Liver (tissue), 7 donors: ENCODE measurements at regions not wholly inside any gene's neighbourhood (a gene's known extent, or its start where the extent isn't known, plus 50 kb on each side); places are given as distances from the start of the nearest gene placed in this dataset.

Experiments
- DNase-seq: peaks from one replicate; pipeline ENCODE4 v3.0.0-alpha.2; 2017; ENCODE audit warnings: low spot score
- H3K27ac ChIP-seq, 2 donors: one replicate each; pipeline ENCODE4 v1.7.0; 2013; ENCODE audit warnings: inconsistent platforms in 2 of 2, low read length in 2 of 2, control low read depth in 1 of 2, low read depth in 1 of 2, mild to moderate bottlenecking in 1 of 2
- H3K27me3 ChIP-seq, 4 donors: one replicate each; pipeline versions ENCODE4 v1.6.1 to v1.7.0; 2013; ENCODE audit warnings: low read length in 3 of 4, inconsistent platforms in 1 of 4, mild to moderate bottlenecking in 1 of 4, moderate library complexity in 1 of 4; ENCODE audit not compliant: control insufficient read depth in 4 of 4, insufficient read depth in 4 of 4
- H3K36me3 ChIP-seq, 4 donors: one replicate each; pipeline versions ENCODE4 v1.6.1 to v1.7.0; 2013; ENCODE audit warnings: low read length in 3 of 4, mild to moderate bottlenecking in 3 of 4, low read depth in 1 of 4, moderate library complexity in 1 of 4; ENCODE audit not compliant: control insufficient read depth in 4 of 4, insufficient read depth in 3 of 4
- H3K4me1 ChIP-seq, 4 donors: one replicate each; pipeline versions ENCODE4 v1.6.1 to v1.7.0; 2013; ENCODE audit warnings: low read length in 3 of 4, mild to moderate bottlenecking in 3 of 4, moderate library complexity in 1 of 4; ENCODE audit not compliant: control insufficient read depth in 4 of 4, insufficient read depth in 4 of 4
- H3K4me3 ChIP-seq, 3 donors: one replicate each; pipeline versions ENCODE4 v1.6.1 to v1.7.0; 2013; ENCODE audit warnings: low read length in 3 of 3, control low read depth in 1 of 3, low read depth in 1 of 3, mild to moderate bottlenecking in 1 of 3
- H3K9ac ChIP-seq, 2 donors: one replicate each; pipeline ENCODE4 v1.7.0; 2013; ENCODE audit warnings: low read length in 2 of 2, mild to moderate bottlenecking in 2 of 2, moderate library complexity in 2 of 2, control low read depth in 1 of 2, low read depth in 1 of 2
- H3K9me3 ChIP-seq, 4 donors: one replicate each; pipeline versions ENCODE4 v1.6.1 to v1.7.0; 2013; ENCODE audit warnings: low read length in 3 of 4; ENCODE audit not compliant: control insufficient read depth in 4 of 4
- ATF3 ChIP-seq: IDR thresholded peaks from 2 replicates; pipeline ENCODE4 v1.6.1; 2016; ENCODE audit warnings: antibody characterized with exemption
- EGR1 ChIP-seq, 2 donors: IDR thresholded peaks; 2 replicates each; pipeline ENCODE4 v1.6.1; 2016 to 2018; ENCODE audit warnings: antibody characterized with exemption in 2 of 2, low read depth in 2 of 2
- FOXA1 ChIP-seq: IDR thresholded peaks from 2 replicates; pipeline ENCODE4 v1.6.1; 2016; ENCODE audit warnings: antibody characterized with exemption
- FOXA2 ChIP-seq: IDR thresholded peaks from 2 replicates; pipeline ENCODE4 v1.6.1; 2016; ENCODE audit warnings: antibody characterized with exemption
- GABPA ChIP-seq, 2 donors: IDR thresholded peaks in 1 of 2; conservative IDR thresholded peaks in 1 of 2; 2 replicates each; pipeline ENCODE4 v1.6.1; 2016; ENCODE audit warnings: antibody characterized with exemption in 2 of 2, mild to moderate bottlenecking in 1 of 2, moderate library complexity in 1 of 2
- HNF4A ChIP-seq, 2 donors: conservative IDR thresholded peaks; 2 replicates each; pipeline ENCODE4 v1.6.1; 2016; ENCODE audit warnings: antibody characterized with exemption in 2 of 2, mild to moderate bottlenecking in 2 of 2
- NR2F2 ChIP-seq: IDR thresholded peaks from 2 replicates; pipeline ENCODE4 v1.6.1; 2016; ENCODE audit warnings: antibody characterized with exemption
- RAD21 ChIP-seq, 2 donors: IDR thresholded peaks; 2 replicates each; pipeline ENCODE4 v1.6.1; 2016; ENCODE audit warnings: antibody characterized with exemption in 2 of 2, mild to moderate bottlenecking in 2 of 2
- RXRA ChIP-seq, 2 donors: IDR thresholded peaks; 2 replicates each; pipeline ENCODE4 v1.6.1; 2017 to 2018; ENCODE audit warnings: antibody characterized with exemption in 2 of 2, mild to moderate bottlenecking in 1 of 2
- SP1 ChIP-seq: IDR thresholded peaks from 2 replicates; pipeline ENCODE4 v1.6.1; 2018; ENCODE audit warnings: antibody characterized with exemption, mild to moderate bottlenecking
- TAF1 ChIP-seq: conservative IDR thresholded peaks from 2 replicates; pipeline ENCODE4 v1.6.1; 2016; ENCODE audit warnings: antibody characterized with exemption, mild to moderate bottlenecking
- YY1 ChIP-seq: IDR thresholded peaks from 2 replicates; pipeline ENCODE4 v1.6.1; 2016; ENCODE audit warnings: antibody characterized with exemption, mild to moderate bottlenecking
- WGBS: extraction: QIAGEN DNeasy Blood & Tissue Kit; methylation state at CpG from one replicate; pipeline ENCODE4 v1.1.7; 2013; 5-methylcytosine and 5-hydroxymethylcytosine counted together
- TF ChIP-seq, protein P1 (sequence below): IDR thresholded peaks from 2 replicates; pipeline ENCODE4 v1.6.1; 2016; ENCODE audit warnings: antibody characterized with exemption, mild to moderate bottlenecking
- TF ChIP-seq, protein P2 (sequence below): IDR thresholded peaks from 2 replicates; pipeline ENCODE4 v1.6.1; 2016; ENCODE audit warnings: antibody characterized with exemption
- TF ChIP-seq, protein P3 (sequence below): IDR thresholded peaks from 2 replicates; pipeline ENCODE4 v1.6.1; 2016; ENCODE audit warnings: antibody characterized with exemption
- donor health status: healthy.
- donor health status: healthy.
- donor health status: healthy.
- donor health status: healthy.

GRCh38 chr11:38206663-38207062 lies 1608.6 kb upstream of the RAG2 start (continued):
- TF ChIP-seq, protein P1, sequence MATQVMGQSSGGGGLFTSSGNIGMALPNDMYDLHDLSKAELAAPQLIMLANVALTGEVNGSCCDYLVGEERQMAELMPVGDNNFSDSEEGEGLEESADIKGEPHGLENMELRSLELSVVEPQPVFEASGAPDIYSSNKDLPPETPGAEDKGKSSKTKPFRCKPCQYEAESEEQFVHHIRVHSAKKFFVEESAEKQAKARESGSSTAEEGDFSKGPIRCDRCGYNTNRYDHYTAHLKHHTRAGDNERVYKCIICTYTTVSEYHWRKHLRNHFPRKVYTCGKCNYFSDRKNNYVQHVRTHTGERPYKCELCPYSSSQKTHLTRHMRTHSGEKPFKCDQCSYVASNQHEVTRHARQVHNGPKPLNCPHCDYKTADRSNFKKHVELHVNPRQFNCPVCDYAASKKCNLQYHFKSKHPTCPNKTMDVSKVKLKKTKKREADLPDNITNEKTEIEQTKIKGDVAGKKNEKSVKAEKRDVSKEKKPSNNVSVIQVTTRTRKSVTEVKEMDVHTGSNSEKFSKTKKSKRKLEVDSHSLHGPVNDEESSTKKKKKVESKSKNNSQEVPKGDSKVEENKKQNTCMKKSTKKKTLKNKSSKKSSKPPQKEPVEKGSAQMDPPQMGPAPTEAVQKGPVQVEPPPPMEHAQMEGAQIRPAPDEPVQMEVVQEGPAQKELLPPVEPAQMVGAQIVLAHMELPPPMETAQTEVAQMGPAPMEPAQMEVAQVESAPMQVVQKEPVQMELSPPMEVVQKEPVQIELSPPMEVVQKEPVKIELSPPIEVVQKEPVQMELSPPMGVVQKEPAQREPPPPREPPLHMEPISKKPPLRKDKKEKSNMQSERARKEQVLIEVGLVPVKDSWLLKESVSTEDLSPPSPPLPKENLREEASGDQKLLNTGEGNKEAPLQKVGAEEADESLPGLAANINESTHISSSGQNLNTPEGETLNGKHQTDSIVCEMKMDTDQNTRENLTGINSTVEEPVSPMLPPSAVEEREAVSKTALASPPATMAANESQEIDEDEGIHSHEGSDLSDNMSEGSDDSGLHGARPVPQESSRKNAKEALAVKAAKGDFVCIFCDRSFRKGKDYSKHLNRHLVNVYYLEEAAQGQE = no peak
- no peak for TF ChIP-seq EGR1 (IDR thresholded peaks at IDR 0.05; ENCODE audit: low read depth in 2 of 2)
- no peak for TF ChIP-seq YY1
- TF ChIP-seq RXRA (IDR thresholded peaks at IDR 0.05) = no peak
- TF ChIP-seq TAF1 = no peak
- TF ChIP-seq FOXA2 = no peak

- H3K4me1 ChIP-seq = no peaks in the 10 kb centered on the region
- no peaks in the 10 kb centered on the region for H3K27me3 ChIP-seq
- no peak for DNase-seq
- H3K36me3 ChIP-seq = no peaks in the 10 kb centered on the region
- no peak overlapping the region for H3K9ac ChIP-seq
- H3K4me3 ChIP-seq = no peak overlapping the region
- no peaks in the 10 kb centered on the region for H3K9me3 ChIP-seq
- no peak for TF ChIP-seq YY1
- TF ChIP-seq, protein P2, sequence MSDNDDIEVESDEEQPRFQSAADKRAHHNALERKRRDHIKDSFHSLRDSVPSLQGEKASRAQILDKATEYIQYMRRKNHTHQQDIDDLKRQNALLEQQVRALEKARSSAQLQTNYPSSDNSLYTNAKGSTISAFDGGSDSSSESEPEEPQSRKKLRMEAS = no peak
- TF ChIP-seq TAF1 = no peak
- TF ChIP-seq NR2F2 = no peak
- TF ChIP-seq HNF4A (conservative IDR thresholded peaks at IDR 0.05) = no peak
- TF ChIP-seq FOXA2 = no peak
- TF ChIP-seq FOXA1 = no peak
- TF ChIP-seq, protein P3, sequence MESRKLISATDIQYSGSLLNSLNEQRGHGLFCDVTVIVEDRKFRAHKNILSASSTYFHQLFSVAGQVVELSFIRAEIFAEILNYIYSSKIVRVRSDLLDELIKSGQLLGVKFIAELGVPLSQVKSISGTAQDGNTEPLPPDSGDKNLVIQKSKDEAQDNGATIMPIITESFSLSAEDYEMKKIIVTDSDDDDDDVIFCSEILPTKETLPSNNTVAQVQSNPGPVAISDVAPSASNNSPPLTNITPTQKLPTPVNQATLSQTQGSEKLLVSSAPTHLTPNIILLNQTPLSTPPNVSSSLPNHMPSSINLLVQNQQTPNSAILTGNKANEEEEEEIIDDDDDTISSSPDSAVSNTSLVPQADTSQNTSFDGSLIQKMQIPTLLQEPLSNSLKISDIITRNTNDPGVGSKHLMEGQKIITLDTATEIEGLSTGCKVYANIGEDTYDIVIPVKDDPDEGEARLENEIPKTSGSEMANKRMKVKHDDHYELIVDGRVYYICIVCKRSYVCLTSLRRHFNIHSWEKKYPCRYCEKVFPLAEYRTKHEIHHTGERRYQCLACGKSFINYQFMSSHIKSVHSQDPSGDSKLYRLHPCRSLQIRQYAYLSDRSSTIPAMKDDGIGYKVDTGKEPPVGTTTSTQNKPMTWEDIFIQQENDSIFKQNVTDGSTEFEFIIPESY = no peak
- no peak for TF ChIP-seq SP1
- no peak for TF ChIP-seq GABPA (IDR thresholded peaks at IDR 0.05 in 1 of 2, conservative IDR thresholded peaks at IDR 0.05 in 1 of 2)
- TF ChIP-seq, protein P1 = no peak
- TF ChIP-seq ATF3 = no peak
- TF ChIP-seq RXRA (IDR thresholded peaks at IDR 0.05) = no peak
- no peak for TF ChIP-seq RAD21 (IDR thresholded peaks at IDR 0.05)
- WGBS = 87% methylated on average over 1 of the region's 1 CpG
- no peak overlapping the region for H3K27ac ChIP-seq
Measured at GRCh38 chr11:38191101-38191500, 1593.1 kb upstream of the RAG2 start.
